Kasumi-1 (cell line): ENCODE measurements at regions not wholly inside any gene's neighbourhood (a gene's known extent, or its start where the extent isn't known, plus 50 kb on each side); places are given as distances from the start of the nearest gene placed in this dataset.
"Not testable (repeated sequence)": the region's sequence is repeated elsewhere in the genome, so short reads cannot be mapped to it uniquely, and the experiment has no call there.

Source experiments
- DNase-seq, 2 experiments: peaks; one replicate each; lab custom pipeline; 2025; lab: John Stamatoyannopoulos, UW

GRCh38 chr6:73951183-73951582 is 255.2 kb downstream of the CD109 start:
- DNase-seq, result no peak

- DNase-seq, result no peak
These were observed 248.1 kb downstream of the CD109 start for GRCh38 chr6:73943930-73944652.

GRCh38 chr6:73943411-73943810 is 247.4 kb downstream of the CD109 start:
- DNase-seq, result no peak

- DNase-seq, result no peak
These were observed 246.7 kb downstream of the CD109 start for GRCh38 chr6:73942592-73943186.

- DNase-seq, result no peak
These were observed 245.9 kb downstream of the CD109 start for GRCh38 chr6:73941892-73942291.

GRCh38 chr6:73937805-73938204 is 241.8 kb downstream of the CD109 start:
- no peak for DNase-seq

GRCh38 chr6:73932866-73933265 is 236.9 kb downstream of the CD109 start:
- DNase-seq, result no peak

- no peak for DNase-seq
These were observed 233.4 kb downstream of the CD109 start for GRCh38 chr6:73929405-73929804.

- no peak for DNase-seq
These were observed 231.4 kb downstream of the CD109 start for GRCh38 chr6:73927421-73927820.

GRCh38 chr6:73925703-73926102 is 229.7 kb downstream of the CD109 start:
- not testable (repeated sequence) for DNase-seq

- DNase-seq, result no peak
These were observed 228.0 kb downstream of the CD109 start for GRCh38 chr6:73923905-73924485.

GRCh38 chr6:73903155-73903554 is 207.2 kb downstream of the CD109 start:
- no peak for DNase-seq

- DNase-seq, result no peak
These were observed 206.0 kb downstream of the CD109 start for GRCh38 chr6:73901986-73902385.

- no peak for DNase-seq
These were observed 205.3 kb downstream of the CD109 start for GRCh38 chr6:73901311-73901710.

GRCh38 chr6:73898599-73898998 is 202.6 kb downstream of the CD109 start:
- no peak for DNase-seq

GRCh38 chr6:73893696-73894095 is 197.7 kb downstream of the CD109 start:
- no peak for DNase-seq

- DNase-seq, result no peak
These were observed 192.0 kb downstream of the CD109 start for GRCh38 chr6:73888050-73888449.

GRCh38 chr6:73885393-73885792 is 189.4 kb downstream of the CD109 start:
- DNase-seq, result no peak

- no peak for DNase-seq
These were observed 188.5 kb downstream of the CD109 start for GRCh38 chr6:73884540-73884939.

- DNase-seq, result no peak
These were observed 183.7 kb downstream of the CD109 start for GRCh38 chr6:73879501-73880293.

GRCh38 chr6:73878403-73878802 is 182.4 kb downstream of the CD109 start:
- no peak for DNase-seq
